Lower leg skin (tissue), 3 donors: ENCODE measurements at regions not wholly inside any gene's neighbourhood (a gene's known extent, or its start where the extent isn't known, plus 50 kb on each side); places are given as distances from the start of the nearest gene placed in this dataset.

Experiments used
- CTCF ChIP-seq, 3 donors: fragments of 450-650 bp; IDR thresholded peaks; one replicate each; pipeline ENCODE4 v1.5.1; 2016; ENCODE audit warnings: antibody characterized with exemption in 3 of 3, mild to moderate bottlenecking in 3 of 3, moderate library complexity in 2 of 3
- POLR2A ChIP-seq, 2 donors: fragments of 450-650 bp; IDR thresholded peaks; one replicate each; pipeline ENCODE4 v1.6.1; 2016 to 2017; ENCODE audit warnings: antibody characterized with exemption in 2 of 2, mild to moderate bottlenecking in 1 of 2, moderate library complexity in 1 of 2

DNA sequence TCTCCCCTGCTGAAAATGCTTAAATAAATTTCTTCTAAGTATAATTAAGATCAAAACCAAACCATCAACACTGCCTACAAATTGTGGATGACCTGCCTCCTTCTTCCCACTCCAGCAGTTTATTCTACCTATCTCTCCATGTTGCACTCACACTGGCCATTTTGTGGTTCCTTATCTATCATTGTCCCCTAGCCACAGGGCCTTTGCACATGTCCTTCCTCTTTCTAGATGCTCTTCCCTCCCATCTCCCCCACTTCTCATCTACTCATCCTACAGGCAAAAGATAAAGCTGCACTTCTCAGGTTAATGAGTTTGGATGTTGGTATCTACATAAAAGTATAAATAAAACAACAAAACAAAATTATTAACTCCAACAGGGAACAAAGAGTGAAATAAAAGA lies 70.6 kb upstream of the CCNG1 start:
- TF ChIP-seq CTCF (IDR thresholded peaks at IDR 0.05) (no peak), POLR2A (IDR thresholded peaks at IDR 0.05) (no peak)
